ENCODE measurements at regions not wholly inside any gene's neighbourhood (a gene's known extent, or its start where the extent isn't known, plus 50 kb on each side); places are given as distances from the start of the nearest gene placed in this dataset.
"Not testable (repeated sequence)": the region's sequence is repeated elsewhere in the genome, so short reads cannot be mapped to it uniquely, and the experiment has no call there.

DNA sequence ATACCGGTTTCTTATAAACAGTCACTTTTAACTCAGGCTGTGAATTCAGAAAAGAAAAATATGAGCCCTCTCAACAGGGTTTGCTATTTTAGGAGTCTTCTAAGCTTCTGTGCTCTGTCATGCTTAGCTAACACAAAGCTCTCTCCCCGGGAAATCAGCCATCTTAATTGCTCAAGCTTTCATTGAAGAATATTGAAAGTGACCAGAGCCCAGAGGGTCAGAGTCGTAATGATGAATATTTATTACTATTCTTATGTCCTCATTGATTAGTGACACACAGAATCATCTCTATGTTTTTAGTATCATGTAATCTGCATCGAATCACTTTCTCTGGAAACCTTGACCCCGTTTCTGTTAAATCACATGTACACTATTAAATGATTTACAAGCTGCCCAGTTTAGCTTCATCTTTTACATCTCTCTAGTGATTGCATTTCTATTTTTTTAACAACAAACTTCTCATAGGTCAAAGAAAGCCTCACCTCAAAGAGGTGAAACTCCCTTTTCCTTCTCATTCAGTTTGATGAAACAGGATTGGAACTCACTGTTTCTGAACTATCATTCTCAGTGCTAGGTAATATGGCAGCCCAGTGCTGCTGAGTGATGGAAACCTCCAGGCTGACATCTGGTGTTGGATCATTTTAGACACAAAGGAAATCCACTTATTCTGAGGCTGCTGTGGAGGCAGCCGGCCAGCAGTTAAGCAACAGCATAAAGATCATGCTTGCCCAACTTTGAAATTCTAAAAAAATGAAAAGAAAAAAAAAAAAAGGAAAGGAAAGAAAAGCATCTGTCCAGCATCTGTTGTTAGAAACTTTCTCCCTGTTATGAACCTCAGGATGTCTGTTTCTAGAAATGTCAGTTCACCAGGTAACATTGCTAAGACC, 96.3 kb downstream of the RFPL4B start:
- no peak for DNase-seq
- no peaks in the 10 kb centered on the region for H3K36me3 ChIP-seq
- H3K27me3 ChIP-seq: no peaks in the 10 kb centered on the region
- peaks cover 6% of the 10 kb centered on the region for H3K4me1 ChIP-seq
- H3K9me3 ChIP-seq: no peaks in the 10 kb centered on the region
- H3K4me3 ChIP-seq (ENCODE audit: low read depth, low read length): no peak overlapping the region
- TF ChIP-seq, protein P1, sequence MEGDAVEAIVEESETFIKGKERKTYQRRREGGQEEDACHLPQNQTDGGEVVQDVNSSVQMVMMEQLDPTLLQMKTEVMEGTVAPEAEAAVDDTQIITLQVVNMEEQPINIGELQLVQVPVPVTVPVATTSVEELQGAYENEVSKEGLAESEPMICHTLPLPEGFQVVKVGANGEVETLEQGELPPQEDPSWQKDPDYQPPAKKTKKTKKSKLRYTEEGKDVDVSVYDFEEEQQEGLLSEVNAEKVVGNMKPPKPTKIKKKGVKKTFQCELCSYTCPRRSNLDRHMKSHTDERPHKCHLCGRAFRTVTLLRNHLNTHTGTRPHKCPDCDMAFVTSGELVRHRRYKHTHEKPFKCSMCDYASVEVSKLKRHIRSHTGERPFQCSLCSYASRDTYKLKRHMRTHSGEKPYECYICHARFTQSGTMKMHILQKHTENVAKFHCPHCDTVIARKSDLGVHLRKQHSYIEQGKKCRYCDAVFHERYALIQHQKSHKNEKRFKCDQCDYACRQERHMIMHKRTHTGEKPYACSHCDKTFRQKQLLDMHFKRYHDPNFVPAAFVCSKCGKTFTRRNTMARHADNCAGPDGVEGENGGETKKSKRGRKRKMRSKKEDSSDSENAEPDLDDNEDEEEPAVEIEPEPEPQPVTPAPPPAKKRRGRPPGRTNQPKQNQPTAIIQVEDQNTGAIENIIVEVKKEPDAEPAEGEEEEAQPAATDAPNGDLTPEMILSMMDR (IDR thresholded peaks at IDR 0.05; ENCODE audit: low read depth, low read length): 0 out of 2 replicates have a peak, but pooled peaks have one; percentile 8

DNA sequence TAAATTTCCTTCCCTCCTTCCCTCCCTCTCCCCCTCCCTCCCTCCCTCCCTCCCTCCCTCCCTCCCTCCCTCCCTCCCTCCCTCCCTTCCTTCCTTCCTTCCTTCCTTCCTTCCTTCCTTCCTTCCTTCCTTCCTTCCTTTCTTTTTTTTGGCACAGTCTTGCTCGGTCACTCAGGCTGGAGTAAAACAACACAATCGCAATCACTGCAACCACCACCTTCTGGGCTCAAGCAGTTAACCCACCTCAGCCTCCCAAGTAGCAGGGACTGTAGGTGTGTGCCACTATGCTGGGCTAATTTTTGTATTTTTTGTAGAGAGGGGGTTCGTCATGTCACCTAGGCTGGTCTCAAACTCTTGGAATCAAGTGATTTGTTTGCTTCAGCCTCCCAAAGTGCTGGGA, 101.7 kb downstream of the RFPL4B start:
- not testable (repeated sequence) for H3K27me3 ChIP-seq; DNase-seq; H3K9me3 ChIP-seq; H3K4me1 ChIP-seq; H3K4me3 ChIP-seq (ENCODE audit: low read depth, low read length); H3K36me3 ChIP-seq

DNA sequence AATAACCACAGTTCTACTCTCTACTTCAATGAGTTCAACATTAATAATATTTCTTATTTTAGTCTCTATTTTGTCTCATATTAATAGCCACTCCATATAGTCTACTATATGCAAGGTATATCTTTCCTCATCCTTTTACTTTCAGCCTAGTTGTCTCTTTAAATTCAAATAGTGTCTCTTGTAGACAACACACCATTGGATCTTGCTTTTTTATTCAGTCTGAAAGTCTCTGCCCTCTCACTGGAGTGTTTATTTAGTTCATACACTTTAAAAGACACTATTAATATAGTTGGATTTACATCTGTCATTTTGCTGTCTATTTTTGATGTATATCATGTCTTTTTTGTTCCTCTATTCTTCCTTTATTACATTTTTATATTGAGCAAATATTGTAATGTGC, 103.5 kb downstream of the RFPL4B start:
- DNase-seq: no peak
- no peaks in the 10 kb centered on the region for H3K4me1 ChIP-seq

DNA sequence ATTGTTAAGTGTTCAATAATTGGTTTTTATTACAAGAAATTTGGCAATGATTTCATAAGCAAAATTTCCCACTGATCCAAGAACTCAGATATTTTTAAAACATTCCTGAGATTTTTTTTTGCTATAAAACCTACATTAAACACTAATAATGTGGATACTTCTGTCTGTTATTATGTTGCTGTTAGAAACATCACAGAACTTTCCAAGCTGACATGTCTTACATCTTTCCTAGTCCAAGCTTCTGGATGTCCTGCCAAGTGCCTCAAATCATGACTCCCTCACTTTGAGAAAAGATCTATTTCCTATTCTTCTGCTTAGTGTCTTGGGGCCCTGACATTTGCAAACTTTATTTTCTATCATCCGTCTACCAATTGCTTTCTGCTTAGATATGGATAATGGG, 110.8 kb downstream of the RFPL4B start:
- TF ChIP-seq, protein P1 (IDR thresholded peaks at IDR 0.05; ENCODE audit: low read depth, low read length): no peak
- no peaks in the 10 kb centered on the region for H3K9me3 ChIP-seq
- DNase-seq: no peak
- no peaks in the 10 kb centered on the region for H3K27me3 ChIP-seq
- H3K36me3 ChIP-seq: no peaks in the 10 kb centered on the region
- no peak overlapping the region for H3K4me3 ChIP-seq (ENCODE audit: low read depth, low read length)
- no peaks in the 10 kb centered on the region for H3K4me1 ChIP-seq

More for the DNA sequence above, 103.5 kb downstream of the RFPL4B start:
- TF ChIP-seq, protein P1 (IDR thresholded peaks at IDR 0.05; ENCODE audit: low read depth, low read length): no peak
- H3K36me3 ChIP-seq: no peaks in the 10 kb centered on the region
- no peaks in the 10 kb centered on the region for H3K27me3 ChIP-seq
- no peak overlapping the region for H3K4me3 ChIP-seq (ENCODE audit: low read depth, low read length)
- no peaks in the 10 kb centered on the region for H3K9me3 ChIP-seq

DNA sequence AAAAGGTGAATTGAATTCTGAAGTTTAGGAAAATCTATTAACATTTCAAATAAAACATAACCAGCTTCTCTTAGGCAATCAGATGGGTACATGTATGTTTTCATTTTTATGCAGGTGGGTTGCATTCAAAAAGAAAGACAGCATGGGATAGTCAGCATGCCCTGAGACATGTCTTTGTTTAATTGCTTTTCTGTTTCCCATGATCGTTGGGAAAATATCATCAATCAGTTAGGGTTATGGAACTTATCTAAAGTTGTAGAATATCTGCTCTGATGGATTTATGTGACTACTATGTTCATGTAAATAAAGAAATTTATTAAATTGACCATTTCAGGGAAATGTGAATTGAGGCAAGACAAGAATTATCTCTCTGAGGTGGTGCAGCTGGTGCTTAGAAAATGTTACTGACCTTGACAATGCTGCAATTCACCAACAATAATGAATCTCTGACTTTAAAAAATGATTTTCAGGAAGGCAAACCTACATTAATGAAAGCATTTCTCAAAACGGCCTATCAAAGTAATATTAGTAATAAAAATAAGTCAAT, 112.7 kb downstream of the RFPL4B start:
- H3K27me3 ChIP-seq: no peaks in the 10 kb centered on the region
- no peaks in the 10 kb centered on the region for H3K36me3 ChIP-seq
- no peak for DNase-seq
- H3K9me3 ChIP-seq: no peaks in the 10 kb centered on the region
- no peak overlapping the region for H3K4me3 ChIP-seq (ENCODE audit: low read depth, low read length)
- no peaks in the 10 kb centered on the region for H3K4me1 ChIP-seq
- TF ChIP-seq, protein P1 (IDR thresholded peaks at IDR 0.05; ENCODE audit: low read depth, low read length): no peak

DNA sequence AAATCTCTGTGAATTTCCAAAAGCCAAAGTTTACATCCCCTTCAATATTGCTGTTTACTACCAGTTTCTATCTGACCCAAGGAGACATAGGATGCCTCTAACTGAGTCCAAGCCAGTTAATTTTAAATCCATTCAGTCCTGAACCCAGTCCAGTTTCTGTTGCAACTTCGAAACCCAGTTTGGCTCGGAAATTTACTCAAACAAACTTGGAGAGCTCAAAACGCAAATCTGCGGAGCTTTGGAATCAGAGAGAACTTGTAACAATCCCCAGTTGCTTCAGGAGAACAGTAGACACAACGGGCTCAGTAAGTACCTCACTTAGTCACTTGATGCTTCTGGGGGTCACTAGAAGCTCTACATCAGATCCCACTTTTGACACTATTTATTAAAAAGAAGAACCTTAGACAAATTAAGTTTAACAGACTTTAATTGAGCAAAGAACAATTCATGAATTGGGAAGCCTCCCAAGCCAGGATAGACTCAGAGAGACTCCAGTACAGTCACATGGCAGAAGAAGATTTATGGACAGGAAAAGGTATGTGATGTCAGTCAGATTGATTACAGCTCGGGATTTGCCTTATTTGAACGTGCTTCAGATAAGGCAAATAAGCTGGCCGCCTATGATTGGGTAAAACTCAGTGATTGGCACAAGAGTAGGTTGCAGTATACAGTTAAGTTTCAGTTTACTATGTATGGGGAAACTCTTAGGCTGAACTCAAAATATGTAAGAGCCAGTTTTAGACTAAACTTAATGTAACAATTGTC, 118.0 kb downstream of the RFPL4B start:
- no peaks in the 10 kb centered on the region for H3K27me3 ChIP-seq
- H3K9me3 ChIP-seq: no peaks in the 10 kb centered on the region
- no peaks in the 10 kb centered on the region for H3K36me3 ChIP-seq
- no peaks in the 10 kb centered on the region for H3K4me1 ChIP-seq
- no peak overlapping the region for H3K4me3 ChIP-seq (ENCODE audit: low read depth, low read length)
- TF ChIP-seq, protein P1 (IDR thresholded peaks at IDR 0.05; ENCODE audit: low read depth, low read length): no peak
- no peak for DNase-seq
